Activated naive CD4-positive, alpha-beta T cell treated with anti-CD3 and anti-CD28 coated beads, Interleukin-2, amount 10 ng/mL, durations not matched to agents 7 days and 5 days (primary cell): ENCODE measurements at regions not wholly inside any gene's neighbourhood (a gene's known extent, or its start where the extent isn't known, plus 50 kb on each side); places are given as distances from the start of the nearest gene placed in this dataset.

ENCODE experiments used
- CTCF ChIA-PET: fragments of 350-600 bp; sonication (Branson Sonifier 250); formaldehyde crosslinking; loops from one replicate; lab custom pipeline; 2021; ENCODE audit warnings: antibody characterized with exemption; lab: Charles Lee
- DNase-seq: peaks from one replicate; pipeline ENCODE4 v3.0.0-alpha.2; 2020
- H3K27ac Mint-ChIP-seq: one replicate; pipeline ENCODE4 v1.8.0; 2021; ENCODE audit warnings: mild to moderate bottlenecking, moderate library complexity, mixed read lengths
- H3K27me3 Mint-ChIP-seq: one replicate; pipeline ENCODE4 v1.8.0; 2021; ENCODE audit warnings: mild to moderate bottlenecking, mixed read lengths
- H3K36me3 Mint-ChIP-seq: one replicate; pipeline ENCODE4 v1.8.0; 2021; ENCODE audit warnings: mixed read lengths
- H3K4me1 Mint-ChIP-seq: one replicate; pipeline ENCODE4 v1.8.0; 2021; ENCODE audit warnings: mixed read lengths
- H3K4me3 Mint-ChIP-seq: one replicate; pipeline ENCODE4 v1.8.0; 2021; ENCODE audit warnings: mild to moderate bottlenecking, moderate library complexity, mixed read lengths
- H3K9me3 Mint-ChIP-seq: one replicate; pipeline ENCODE4 v1.8.0; 2021; ENCODE audit warnings: mixed read lengths

DNA sequence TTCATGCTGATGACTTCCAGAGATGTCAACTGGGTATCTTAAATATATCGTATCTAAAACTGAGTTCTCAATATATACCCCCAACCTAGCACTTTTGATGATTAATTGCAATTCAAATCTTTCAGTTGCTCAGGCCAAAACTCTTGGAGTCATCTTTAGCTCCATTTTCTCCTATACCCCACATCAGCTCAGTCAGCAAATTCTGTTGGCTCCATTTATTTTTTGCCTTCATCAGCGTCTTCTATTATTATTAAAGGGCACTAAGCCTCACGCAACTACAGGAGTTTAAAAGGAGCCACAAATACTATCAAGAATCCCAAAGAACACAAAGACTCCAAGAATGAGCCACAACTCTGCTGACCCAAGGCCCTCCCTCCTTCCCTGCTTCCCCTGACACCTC is 134.9 kb downstream of the KCTD12 start:
- H3K27ac Mint-ChIP-seq: no peak overlapping the region
- H3K9me3 Mint-ChIP-seq: no peaks in the 10 kb centered on the region
- no peaks in the 10 kb centered on the region for H3K27me3 Mint-ChIP-seq
- CTCF ChIA-PET: no interaction called here
- DNase-seq: no peak
- H3K36me3 Mint-ChIP-seq: no peaks in the 10 kb centered on the region
- H3K4me1 Mint-ChIP-seq: no peaks in the 10 kb centered on the region
- H3K4me3 Mint-ChIP-seq: no peak overlapping the region

- CTCF ChIA-PET: no interaction called here
Measured at GRCh38 chr13:76750126-76750525, 136.1 kb downstream of the KCTD12 start.

DNA sequence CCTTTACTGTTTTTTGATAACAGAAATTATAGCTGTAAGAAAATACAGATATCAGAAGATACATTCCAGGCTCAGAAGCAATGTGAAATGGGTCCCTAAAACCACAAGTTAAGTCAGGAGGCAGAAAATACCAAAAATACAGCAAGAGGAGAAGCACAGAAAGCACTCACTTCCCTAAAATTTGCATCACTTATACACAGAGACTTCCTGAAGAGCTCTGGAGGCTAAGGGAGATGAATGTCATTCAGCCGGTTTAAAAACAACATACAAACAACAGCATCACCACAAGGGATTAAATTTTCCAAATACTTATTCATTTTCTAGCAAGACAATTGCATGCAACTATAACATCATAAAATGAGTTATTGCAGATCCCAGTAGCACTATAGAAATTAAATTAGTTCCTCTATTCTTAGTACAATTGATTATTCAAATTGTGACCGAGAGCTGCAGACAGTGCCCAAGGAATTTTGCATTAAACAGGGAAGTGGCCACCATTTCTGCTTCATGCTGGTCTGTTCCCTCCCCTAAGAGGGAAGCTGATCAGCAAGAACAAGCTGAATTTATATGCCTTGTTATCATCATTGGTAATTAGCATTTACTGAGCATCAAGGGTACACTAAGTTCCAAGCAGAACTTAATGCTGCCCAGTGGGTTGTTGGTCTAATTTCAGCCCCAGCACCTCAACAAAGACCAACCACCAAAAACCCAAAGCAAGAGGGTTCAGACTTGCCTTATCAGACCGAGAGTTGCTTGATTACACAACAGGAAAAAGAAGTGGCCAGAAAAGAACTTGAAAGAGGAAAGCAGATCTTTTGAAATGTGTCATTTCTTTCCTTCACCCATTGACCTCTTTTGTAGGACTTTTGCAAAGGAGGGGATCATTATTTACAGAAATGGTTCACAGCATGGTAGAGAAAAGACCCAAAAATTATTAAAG is 140.7 kb downstream of the KCTD12 start:
- no peak for DNase-seq

More at GRCh38 chr13:76750126-76750525, 136.1 kb downstream of the KCTD12 start:
- no peaks in the 10 kb centered on the region for H3K36me3 Mint-ChIP-seq
- no peak overlapping the region for H3K27ac Mint-ChIP-seq
- no peaks in the 10 kb centered on the region for H3K9me3 Mint-ChIP-seq
- no peak overlapping the region for H3K4me3 Mint-ChIP-seq
- DNase-seq: no peak
- H3K4me1 Mint-ChIP-seq: no peaks in the 10 kb centered on the region
- no peaks in the 10 kb centered on the region for H3K27me3 Mint-ChIP-seq

DNA sequence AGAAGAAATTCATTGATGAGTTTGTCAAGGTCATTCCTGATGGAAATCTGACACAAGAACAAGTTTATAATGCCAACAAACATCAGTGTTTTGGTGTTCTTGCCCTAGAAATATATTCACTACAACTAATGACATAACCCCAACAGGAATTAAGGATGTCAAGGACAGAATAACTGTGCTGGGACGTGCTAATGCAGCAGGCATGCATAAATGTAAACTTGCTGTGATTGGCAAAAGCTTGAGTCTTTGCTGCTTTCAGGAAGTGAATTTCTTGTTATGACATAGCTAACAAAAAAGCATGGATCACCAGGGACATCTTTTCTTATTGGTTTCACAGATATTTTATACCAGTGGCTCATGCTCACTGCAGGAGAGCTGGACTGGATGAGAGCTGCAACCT is 144.6 kb downstream of the KCTD12 start:
- no peaks in the 10 kb centered on the region for H3K36me3 Mint-ChIP-seq
- H3K4me3 Mint-ChIP-seq: no peak overlapping the region
- CTCF ChIA-PET: no interaction called here
- no peak for DNase-seq
- no peaks in the 10 kb centered on the region for H3K9me3 Mint-ChIP-seq
- H3K27me3 Mint-ChIP-seq: no peaks in the 10 kb centered on the region
- H3K27ac Mint-ChIP-seq: no peak overlapping the region
- no peaks in the 10 kb centered on the region for H3K4me1 Mint-ChIP-seq

More for the DNA sequence above, 140.7 kb downstream of the KCTD12 start:
- CTCF ChIA-PET: interaction anchor here (1.0 kb wide), 1 partner anchor 188 kb away, joined by 3 read pairs; no protein-coding TSS in a partner anchor
- Mint-ChIP-seq H3K4me3 (no peak overlapping the region), H3K4me1 (no peaks in the 10 kb centered on the region), H3K9me3 (no peaks in the 10 kb centered on the region), H3K27ac (no peak overlapping the region), H3K27me3 (no peaks in the 10 kb centered on the region), H3K36me3 (no peaks in the 10 kb centered on the region)

- no peak for DNase-seq
- H3K4me1 Mint-ChIP-seq: no peaks in the 10 kb centered on the region
- H3K36me3 Mint-ChIP-seq: no peaks in the 10 kb centered on the region
- CTCF ChIA-PET: no interaction called here
- H3K27ac Mint-ChIP-seq: no peak overlapping the region
- no peak overlapping the region for H3K4me3 Mint-ChIP-seq
- H3K9me3 Mint-ChIP-seq: no peaks in the 10 kb centered on the region
- H3K27me3 Mint-ChIP-seq: no peaks in the 10 kb centered on the region
Measured at GRCh38 chr13:76741046-76741445, 145.2 kb downstream of the KCTD12 start.

DNA sequence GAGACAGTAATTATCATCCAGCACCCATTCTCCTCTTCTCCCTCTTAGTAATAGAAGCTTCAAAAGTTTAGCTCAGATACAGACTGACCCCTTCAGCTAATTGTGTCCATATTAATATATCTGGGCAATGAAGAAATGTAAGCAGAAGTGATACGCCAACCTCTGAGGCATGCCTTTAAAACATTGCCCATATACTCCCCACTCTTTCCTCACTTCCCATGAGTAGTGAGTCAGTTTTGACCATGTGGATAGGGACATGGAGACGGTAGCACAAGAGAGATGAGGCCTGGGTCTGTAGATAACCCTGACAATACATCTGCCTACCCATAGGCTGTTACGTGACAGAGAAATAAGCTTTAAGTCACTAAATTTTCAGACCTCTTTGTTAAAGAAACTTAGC is 147.6 kb downstream of the KCTD12 start:
- Mint-ChIP-seq H3K4me3 (no peak overlapping the region), H3K27me3 (no peaks in the 10 kb centered on the region), H3K27ac (no peak overlapping the region), H3K36me3 (no peaks in the 10 kb centered on the region), H3K4me1 (no peaks in the 10 kb centered on the region), H3K9me3 (no peaks in the 10 kb centered on the region)
- no peak for DNase-seq
- CTCF ChIA-PET: no interaction called here

DNA sequence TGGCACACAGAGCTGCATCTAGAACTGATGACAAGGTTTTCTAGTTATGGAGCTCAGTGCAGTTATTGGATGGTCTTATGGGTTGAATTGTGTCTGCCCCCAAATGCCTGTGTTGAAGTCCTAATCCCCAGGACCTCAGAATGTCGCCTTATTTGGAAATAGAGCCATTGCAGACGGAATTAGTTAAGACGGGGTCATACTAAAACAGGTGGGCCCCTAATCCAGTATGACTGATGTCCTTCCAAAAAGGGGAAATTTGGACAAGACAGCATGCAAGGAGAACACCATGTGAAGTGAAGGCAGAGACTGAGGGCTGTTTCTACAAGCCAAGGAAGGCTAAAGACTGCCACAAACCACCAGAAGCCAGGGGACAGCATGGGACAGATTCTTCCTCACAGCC is 148.7 kb downstream of the KCTD12 start:
- Mint-ChIP-seq H3K27me3 (no peaks in the 10 kb centered on the region), H3K36me3 (no peaks in the 10 kb centered on the region), H3K27ac (no peak overlapping the region), H3K4me1 (no peaks in the 10 kb centered on the region), H3K4me3 (no peak overlapping the region), H3K9me3 (no peaks in the 10 kb centered on the region)
- CTCF ChIA-PET: no interaction called here
- no peak for DNase-seq

GRCh38 chr13:76735641-76736040 is 150.6 kb downstream of the KCTD12 start:
- no peaks in the 10 kb centered on the region for H3K4me1 Mint-ChIP-seq
- DNase-seq: no peak
- no peaks in the 10 kb centered on the region for H3K9me3 Mint-ChIP-seq
- H3K27me3 Mint-ChIP-seq: no peaks in the 10 kb centered on the region
- CTCF ChIA-PET: no interaction called here
- no peaks in the 10 kb centered on the region for H3K36me3 Mint-ChIP-seq
- H3K4me3 Mint-ChIP-seq: no peak overlapping the region
- no peak overlapping the region for H3K27ac Mint-ChIP-seq

DNA sequence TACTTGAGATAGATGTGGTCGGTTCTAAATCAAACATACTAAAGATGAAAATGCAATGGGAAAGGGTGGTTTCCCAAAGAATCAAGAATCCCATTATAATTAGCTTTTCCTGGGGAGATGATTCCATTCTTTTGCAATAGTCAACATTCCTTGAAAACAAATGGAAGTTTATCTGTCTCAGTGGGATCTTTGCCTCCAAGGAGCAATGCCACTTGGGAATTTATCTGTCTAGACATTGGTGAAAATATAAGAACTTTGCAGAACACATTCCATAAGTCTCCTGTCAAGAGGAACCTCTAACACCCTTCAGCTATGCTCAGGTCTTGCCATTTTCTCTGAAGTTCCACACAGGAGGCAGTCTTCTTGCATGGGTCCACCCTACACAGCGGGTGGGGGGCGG is 152.5 kb downstream of the KCTD12 start:
- Mint-ChIP-seq H3K27ac (no peak overlapping the region), H3K4me1 (no peaks in the 10 kb centered on the region), H3K27me3 (no peaks in the 10 kb centered on the region), H3K9me3 (no peaks in the 10 kb centered on the region), H3K36me3 (no peaks in the 10 kb centered on the region), H3K4me3 (no peak overlapping the region)
- CTCF ChIA-PET: no interaction called here
- no peak for DNase-seq

DNA sequence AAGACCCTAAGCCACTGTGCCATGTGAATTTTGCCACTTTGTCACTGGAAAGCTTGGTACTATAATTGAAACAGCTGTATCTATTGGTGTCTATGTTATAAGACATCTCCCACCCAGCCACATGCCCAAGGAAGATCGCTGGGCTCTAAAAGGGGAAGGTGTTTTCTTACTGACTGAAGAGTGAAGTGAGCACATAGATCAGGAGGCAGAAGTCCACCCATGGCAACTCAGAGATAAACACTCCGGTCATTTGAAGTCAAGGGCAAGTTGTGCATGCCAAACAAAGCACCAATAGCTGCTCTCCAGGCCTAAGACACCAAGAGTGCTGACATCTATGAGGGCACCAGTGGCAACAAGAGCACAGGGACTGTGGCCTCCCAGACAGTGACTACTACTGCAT is 153.8 kb downstream of the KCTD12 start:
- Mint-ChIP-seq H3K36me3 (no peaks in the 10 kb centered on the region), H3K4me3 (no peak overlapping the region), H3K9me3 (peaks cover under 1% of the 10 kb centered on the region), H3K27ac (no peak overlapping the region), H3K27me3 (no peaks in the 10 kb centered on the region), H3K4me1 (no peaks in the 10 kb centered on the region)
- DNase-seq: no peak
- CTCF ChIA-PET: no interaction called here

GRCh38 chr13:76730220-76730619 is 156.0 kb downstream of the KCTD12 start:
- H3K36me3 Mint-ChIP-seq: no peaks in the 10 kb centered on the region
- H3K9me3 Mint-ChIP-seq: peaks cover 4% of the 10 kb centered on the region
- H3K4me3 Mint-ChIP-seq: no peak overlapping the region
- CTCF ChIA-PET: no interaction called here
- no peak overlapping the region for H3K27ac Mint-ChIP-seq
- no peaks in the 10 kb centered on the region for H3K4me1 Mint-ChIP-seq
- no peak for DNase-seq
- no peaks in the 10 kb centered on the region for H3K27me3 Mint-ChIP-seq

DNA sequence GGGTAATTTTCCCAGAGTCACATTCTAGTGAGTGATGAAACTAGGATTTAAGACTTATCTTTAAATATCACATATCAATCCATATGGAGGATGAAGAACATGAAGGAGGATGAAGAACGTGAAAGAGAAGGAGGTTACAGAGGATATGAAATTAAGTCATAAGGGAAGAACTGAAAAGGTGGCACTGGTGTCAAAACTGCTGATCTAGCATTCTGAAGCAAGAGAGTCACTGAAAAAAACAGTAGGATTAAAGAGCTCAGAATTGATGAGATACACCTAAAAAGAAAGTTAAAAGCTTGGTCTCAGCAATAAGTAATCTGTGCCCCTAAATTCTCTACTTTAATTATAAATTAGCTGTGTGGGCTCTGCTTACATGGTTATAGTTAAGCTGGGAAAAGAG is 156.5 kb downstream of the KCTD12 start:
- peaks cover 4% of the 10 kb centered on the region for H3K9me3 Mint-ChIP-seq
- CTCF ChIA-PET: no interaction called here
- no peak overlapping the region for H3K27ac Mint-ChIP-seq
- no peak overlapping the region for H3K4me3 Mint-ChIP-seq
- no peaks in the 10 kb centered on the region for H3K36me3 Mint-ChIP-seq
- DNase-seq: no peak
- no peaks in the 10 kb centered on the region for H3K4me1 Mint-ChIP-seq
- H3K27me3 Mint-ChIP-seq: no peaks in the 10 kb centered on the region

DNA sequence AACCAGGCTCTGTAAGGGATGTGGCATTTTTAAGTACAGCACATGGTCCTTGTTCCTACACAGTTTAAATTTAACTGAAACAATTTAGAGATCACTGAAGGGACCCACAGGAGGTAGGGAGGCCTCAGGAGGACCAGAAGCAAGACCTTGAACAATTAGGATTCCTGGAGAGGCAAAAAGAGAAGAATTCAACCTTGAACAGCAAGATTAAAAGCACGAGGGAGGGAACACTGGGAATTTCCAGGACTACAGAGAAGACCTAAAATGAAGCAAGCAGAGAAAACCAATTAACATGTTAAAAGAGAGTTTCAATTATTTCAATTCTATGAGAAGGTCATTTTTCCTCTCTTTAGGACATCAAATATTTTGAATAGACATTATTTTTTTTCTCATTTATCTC is 160.3 kb downstream of the KCTD12 start:
- Mint-ChIP-seq H3K4me1 (no peaks in the 10 kb centered on the region), H3K27me3 (no peaks in the 10 kb centered on the region), H3K4me3 (no peak overlapping the region), H3K9me3 (peaks cover 4% of the 10 kb centered on the region), H3K27ac (no peak overlapping the region), H3K36me3 (no peaks in the 10 kb centered on the region)
- no peak for DNase-seq
- CTCF ChIA-PET: no interaction called here

- no peaks in the 10 kb centered on the region for H3K36me3 Mint-ChIP-seq
- peaks cover 4% of the 10 kb centered on the region for H3K9me3 Mint-ChIP-seq
- DNase-seq: no peak
- H3K27me3 Mint-ChIP-seq: no peaks in the 10 kb centered on the region
- H3K4me3 Mint-ChIP-seq: no peak overlapping the region
- H3K27ac Mint-ChIP-seq: no peak overlapping the region
- H3K4me1 Mint-ChIP-seq: no peaks in the 10 kb centered on the region
- CTCF ChIA-PET: no interaction called here
Measured at GRCh38 chr13:76725211-76725610, 161.0 kb downstream of the KCTD12 start.

GRCh38 chr13:76724421-76724820 is 161.8 kb downstream of the KCTD12 start:
- Mint-ChIP-seq H3K4me3 (no peak overlapping the region), H3K36me3 (no peaks in the 10 kb centered on the region), H3K4me1 (no peaks in the 10 kb centered on the region), H3K9me3 (peaks cover 4% of the 10 kb centered on the region), H3K27ac (no peak overlapping the region), H3K27me3 (no peaks in the 10 kb centered on the region)
- CTCF ChIA-PET: no interaction called here
- DNase-seq: no peak
